Calu3 (cell line): ENCODE measurements at regions not wholly inside any gene's neighbourhood (a gene's known extent, or its start where the extent isn't known, plus 50 kb on each side); places are given as distances from the start of the nearest gene placed in this dataset.
"Not testable (repeated sequence)": the region's sequence is repeated elsewhere in the genome, so short reads cannot be mapped to it uniquely, and the experiment has no call there.

Experiments used
- BruUV-seq: library from RNA; stranded (reverse); fragments of 400-500 nt; replicated peaks from 2 replicates; lab custom pipeline; 2021; lab: Mats Ljungman, UMichigan
- CTCF ChIA-PET: fragments of 300-600 bp; sonication (Branson Sonifier 250); formaldehyde crosslinking; loops from one replicate; lab custom pipeline; 2022; ENCODE audit warnings: antibody characterized with exemption; lab: Charles Lee
- DNase-seq: peaks from one replicate; pipeline ENCODE4 v3.0.0; 2022
- H3K27ac Mint-ChIP-seq: one replicate; pipeline ENCODE4 v1.8.0; 2022; ENCODE audit warnings: mixed read lengths; ENCODE audit not compliant: unreplicated experiment
- H3K27me3 Mint-ChIP-seq: one replicate; pipeline ENCODE4 v1.8.0; 2022; ENCODE audit warnings: mixed read lengths; ENCODE audit not compliant: unreplicated experiment
- H3K36me3 Mint-ChIP-seq: one replicate; pipeline ENCODE4 v1.8.0; 2022; ENCODE audit warnings: mild to moderate bottlenecking, moderate library complexity, mixed read lengths; ENCODE audit not compliant: insufficient read depth, unreplicated experiment
- H3K4me1 Mint-ChIP-seq: one replicate; pipeline ENCODE4 v1.8.0; 2022; ENCODE audit warnings: mild to moderate bottlenecking, low read depth, mixed read lengths; ENCODE audit not compliant: unreplicated experiment
- H3K4me3 Mint-ChIP-seq: one replicate; pipeline ENCODE4 v1.8.0; 2022; ENCODE audit warnings: mild to moderate bottlenecking, low read depth, moderate library complexity, mixed read lengths; ENCODE audit not compliant: unreplicated experiment
- H3K9me3 Mint-ChIP-seq: one replicate; pipeline ENCODE4 v1.8.0; 2022; ENCODE audit warnings: low read depth, mixed read lengths; ENCODE audit not compliant: unreplicated experiment
- CTCF ChIP-seq: fragments of 200-600 bp; IDR thresholded peaks from one replicate; pipeline ENCODE4 v1.8.0; 2022; ENCODE audit warnings: antibody characterized with exemption; ENCODE audit not compliant: unreplicated experiment
- intact Hi-C: fragments of 100-400 bp; cut with micrococcal nuclease; formaldehyde crosslinking; loops from one replicate; pipeline ENCODE4 v1.10.0; 2022; ENCODE audit not compliant: unreplicated experiment

- CTCF ChIA-PET: no interaction called here
- intact Hi-C loops: no loop called here
- no peaks in the 10 kb centered on the region for H3K4me1 Mint-ChIP-seq
Observed at GRCh38 chr6:118377711-118378414, 170.2 kb upstream of the PLN start.

GRCh38 chr6:118380620-118381019, 167.5 kb upstream of the PLN start:
- CTCF ChIA-PET, DNase-seq, H3K27ac Mint-ChIP-seq, H3K9me3 Mint-ChIP-seq, H3K36me3 Mint-ChIP-seq, H3K4me1 Mint-ChIP-seq, H3K27me3 Mint-ChIP-seq, intact Hi-C loops, H3K4me3 Mint-ChIP-seq, BruUV-seq: not testable (repeated sequence)

More at GRCh38 chr6:118377711-118378414, 170.2 kb upstream of the PLN start:
- H3K4me3 Mint-ChIP-seq: no peak overlapping the region
- no peaks in the 10 kb centered on the region for H3K36me3 Mint-ChIP-seq
- DNase-seq: no peak
- H3K9me3 Mint-ChIP-seq: peaks cover 7% of the 10 kb centered on the region
- no peak for TF ChIP-seq CTCF
- BruUV-seq: no TSS peak
- no peak overlapping the region for H3K27ac Mint-ChIP-seq
- peaks cover 15% of the 10 kb centered on the region for H3K27me3 Mint-ChIP-seq

- H3K27ac Mint-ChIP-seq: no peak overlapping the region
- BruUV-seq: no TSS peak
Observed at GRCh38 chr6:118382126-118382525, 166.0 kb upstream of the PLN start.

GRCh38 chr6:118383924-118384323, 164.2 kb upstream of the PLN start:
- Mint-ChIP-seq H3K36me3 (peaks cover 4% of the 10 kb centered on the region), H3K27me3 (no peaks in the 10 kb centered on the region), H3K27ac (no peak overlapping the region), H3K4me3 (no peak overlapping the region), H3K9me3 (no peaks in the 10 kb centered on the region), H3K4me1 (peaks cover 14% of the 10 kb centered on the region)
- intact Hi-C loops: no loop called here
- no peak for TF ChIP-seq CTCF
- DNase-seq: no peak
- CTCF ChIA-PET: no interaction called here
- BruUV-seq: no TSS peak

More at GRCh38 chr6:118382126-118382525, 166.0 kb upstream of the PLN start:
- intact Hi-C loops: no loop called here
- DNase-seq: no peak
- Mint-ChIP-seq H3K4me3 (no peak overlapping the region), H3K36me3 (no peaks in the 10 kb centered on the region), H3K27me3 (no peaks in the 10 kb centered on the region), H3K9me3 (no peaks in the 10 kb centered on the region), H3K4me1 (no peaks in the 10 kb centered on the region)
- no peak for TF ChIP-seq CTCF
- CTCF ChIA-PET: no interaction called here

GRCh38 chr6:118386975-118387374, 161.1 kb upstream of the PLN start:
- no TSS peak for BruUV-seq
- H3K27ac Mint-ChIP-seq: no peak overlapping the region
- no peaks in the 10 kb centered on the region for H3K27me3 Mint-ChIP-seq
- H3K4me3 Mint-ChIP-seq: no peak overlapping the region
- no peaks in the 10 kb centered on the region for H3K9me3 Mint-ChIP-seq
- DNase-seq: no peak
- intact Hi-C loops: no loop called here
- CTCF ChIA-PET: no interaction called here
- H3K36me3 Mint-ChIP-seq: peaks cover 4% of the 10 kb centered on the region
- peaks cover 32% of the 10 kb centered on the region for H3K4me1 Mint-ChIP-seq
- TF ChIP-seq CTCF: no peak
